ENCODE measurements at regions not wholly inside any gene's neighbourhood (a gene's known extent, or its start where the extent isn't known, plus 50 kb on each side); places are given as distances from the start of the nearest gene placed in this dataset.
"Not testable (repeated sequence)": the region's sequence is repeated elsewhere in the genome, so short reads cannot be mapped to it uniquely, and the experiment has no call there.

DNA sequence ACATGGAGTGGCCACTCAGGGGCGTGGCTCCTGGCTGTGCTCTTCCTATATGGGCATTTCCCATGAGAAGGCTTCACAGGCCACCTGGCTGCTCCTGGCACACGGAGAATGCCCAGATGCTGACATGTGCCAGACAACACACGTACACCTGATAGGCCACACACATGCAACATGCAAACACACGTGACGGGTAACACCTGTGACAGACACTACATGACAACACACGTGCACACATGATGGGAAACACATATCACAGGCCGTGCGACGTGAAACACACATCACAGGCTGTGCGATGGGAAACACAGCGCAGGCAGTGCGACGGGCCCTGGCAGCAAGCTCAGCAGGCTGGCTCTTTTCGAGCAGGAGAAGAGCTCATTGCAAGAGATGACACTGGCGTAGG is 94.3 kb upstream of the HMX1 start:
- DNase-seq, result not testable (repeated sequence)

DNA sequence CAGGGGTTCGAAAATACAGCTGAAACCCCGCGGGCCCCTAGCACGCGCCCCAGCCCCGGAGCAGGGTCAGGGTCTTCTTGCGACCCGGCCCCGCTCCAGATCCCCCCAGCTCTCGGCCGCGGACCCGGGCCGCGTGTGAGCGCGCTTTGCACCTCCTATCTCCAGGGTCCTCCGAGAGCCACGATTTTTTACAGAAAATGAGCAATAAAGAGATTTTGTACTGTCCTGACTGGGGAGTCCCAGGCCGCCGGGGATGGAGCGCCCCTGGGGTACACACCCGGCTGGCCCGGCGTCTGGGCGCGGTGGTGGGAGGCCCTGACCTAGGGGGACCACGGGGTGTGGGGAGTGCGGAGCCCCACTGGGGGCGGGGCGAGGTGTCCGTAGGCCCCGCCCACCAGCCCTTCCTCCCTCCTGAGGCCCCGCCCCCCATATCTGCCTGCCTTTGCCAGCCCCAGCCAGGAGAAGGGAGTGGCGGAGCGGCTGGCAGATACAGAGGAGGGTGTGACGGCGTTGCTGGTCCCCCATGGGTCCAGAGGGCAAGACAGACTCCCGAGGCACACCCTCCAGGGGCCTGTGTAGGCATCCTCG is 92.7 kb upstream of the HMX1 start:
- not testable (repeated sequence) for DNase-seq

DNA sequence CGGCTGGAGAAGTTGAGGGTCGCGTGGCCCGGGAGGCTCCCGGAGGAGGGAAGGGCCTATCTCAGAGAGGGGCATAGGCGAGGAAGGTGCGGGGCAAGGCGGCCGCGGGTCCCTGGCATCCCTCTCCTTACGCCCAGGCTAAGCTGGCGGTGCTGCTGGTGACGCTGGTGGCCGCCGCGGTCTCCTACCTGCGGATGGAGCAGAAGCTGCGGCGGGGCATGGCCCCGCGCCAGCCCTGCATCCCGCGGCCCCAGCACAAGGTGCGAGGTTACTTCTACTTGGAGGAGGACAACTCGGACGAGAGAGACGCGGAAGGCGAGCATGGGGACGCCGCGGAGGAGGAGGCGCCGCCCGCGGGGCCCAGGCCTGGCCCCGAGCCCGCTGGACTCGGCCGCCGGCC is 91.9 kb upstream of the HMX1 start:
- DNase-seq, result not testable (repeated sequence)

DNA sequence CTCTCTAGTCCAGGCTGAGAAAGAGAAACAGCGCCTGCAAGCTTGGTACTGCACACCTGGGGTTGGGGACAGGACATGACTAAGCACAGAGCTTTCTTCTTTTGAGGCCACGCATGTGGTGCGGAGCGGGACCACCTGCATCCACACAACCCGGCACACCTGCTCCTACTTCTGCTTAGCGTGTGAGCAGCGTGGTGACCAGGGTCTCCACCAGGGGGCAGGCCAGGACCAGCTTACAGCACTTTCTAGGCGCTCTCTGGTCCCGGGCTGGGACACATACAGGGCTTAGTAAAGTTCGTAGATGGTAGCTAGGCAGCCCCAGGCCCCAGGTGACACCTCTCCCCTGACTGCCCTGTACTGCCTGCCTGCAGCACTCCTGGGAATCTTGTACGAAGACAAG is 89.7 kb upstream of the HMX1 start:
- DNase-seq, result peak; percentile 1

DNA sequence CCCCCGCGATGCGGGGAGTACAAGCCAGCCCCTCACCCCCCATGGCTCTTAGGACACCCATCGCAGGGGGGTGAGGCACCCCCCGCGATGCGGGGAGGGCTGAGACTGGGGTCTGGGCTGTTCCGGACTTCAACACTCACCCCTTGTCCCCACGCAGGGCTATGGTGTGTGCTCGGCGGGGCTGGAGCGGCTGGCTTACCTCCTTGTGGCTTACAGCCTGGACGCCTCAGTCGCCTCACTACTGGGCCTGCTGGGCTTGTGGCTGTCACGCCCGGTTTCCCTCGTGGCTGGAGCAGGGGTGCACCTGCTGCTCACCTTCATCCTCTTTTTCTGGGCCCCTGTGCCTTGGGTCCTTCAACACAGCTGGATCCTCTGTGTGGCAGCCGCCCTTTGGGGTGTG is 87.8 kb upstream of the HMX1 start:
- DNase-seq, result not testable (repeated sequence)

DNA sequence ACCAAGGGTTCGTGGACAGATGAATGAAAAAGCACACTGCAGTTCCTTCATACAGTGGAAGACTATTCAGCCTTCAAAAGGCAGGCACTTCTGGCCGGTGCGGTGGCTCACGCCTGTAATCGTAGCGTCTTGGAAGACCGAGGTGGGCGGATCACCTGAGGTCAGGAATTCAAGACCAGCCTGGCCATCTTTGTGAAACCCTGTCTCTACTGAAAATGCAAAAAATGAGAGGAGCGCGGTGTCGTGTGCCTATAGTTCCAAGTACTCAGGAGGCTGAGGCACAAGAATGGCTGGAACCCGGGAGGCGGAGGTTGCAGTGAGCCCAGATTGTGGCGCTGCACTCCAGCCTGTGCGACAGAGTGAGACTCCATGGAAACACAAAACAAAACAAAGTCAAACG is 82.4 kb upstream of the HMX1 start:
- not testable (repeated sequence) for DNase-seq

DNA sequence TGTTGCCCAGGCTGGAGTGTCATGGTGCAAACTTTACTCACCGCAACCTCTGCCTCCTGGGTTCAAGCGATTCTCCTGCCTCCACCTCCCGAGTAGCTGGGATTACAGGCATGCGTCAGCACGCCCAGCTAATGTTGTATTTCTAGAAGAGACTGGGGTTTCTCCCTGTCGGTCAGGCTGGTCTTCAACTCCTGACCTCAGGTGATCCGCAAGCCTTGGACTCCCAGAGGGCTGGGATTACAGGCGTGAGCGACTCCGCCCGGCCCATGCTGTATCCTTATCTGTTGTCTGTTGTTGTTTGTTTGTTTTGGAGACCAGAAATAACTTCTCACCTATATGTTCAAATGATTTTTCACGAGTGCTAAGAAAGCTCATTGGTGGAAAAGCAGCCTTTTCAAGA is 81.2 kb upstream of the HMX1 start:
- not testable (repeated sequence) for DNase-seq

DNA sequence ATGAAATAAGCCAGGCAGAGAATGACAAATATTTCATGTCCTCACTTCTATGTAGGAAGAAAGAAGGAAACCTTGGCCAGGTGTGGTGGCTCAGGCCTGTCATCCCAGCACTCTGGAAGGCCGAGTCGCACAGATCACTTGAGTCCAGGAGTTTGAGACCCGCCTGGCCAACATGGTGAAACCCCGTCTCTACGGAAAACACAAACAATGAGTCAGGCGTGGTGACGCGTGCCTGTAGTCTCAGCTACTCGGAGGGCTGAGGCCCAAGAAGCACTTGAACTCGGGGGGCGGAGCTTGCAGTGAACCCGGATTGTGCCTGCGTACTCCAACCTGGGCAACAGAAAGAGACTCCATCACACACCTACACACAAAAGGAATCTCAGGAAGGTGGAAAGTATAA is 80.5 kb upstream of the HMX1 start:
- DNase-seq, result not testable (repeated sequence)

DNA sequence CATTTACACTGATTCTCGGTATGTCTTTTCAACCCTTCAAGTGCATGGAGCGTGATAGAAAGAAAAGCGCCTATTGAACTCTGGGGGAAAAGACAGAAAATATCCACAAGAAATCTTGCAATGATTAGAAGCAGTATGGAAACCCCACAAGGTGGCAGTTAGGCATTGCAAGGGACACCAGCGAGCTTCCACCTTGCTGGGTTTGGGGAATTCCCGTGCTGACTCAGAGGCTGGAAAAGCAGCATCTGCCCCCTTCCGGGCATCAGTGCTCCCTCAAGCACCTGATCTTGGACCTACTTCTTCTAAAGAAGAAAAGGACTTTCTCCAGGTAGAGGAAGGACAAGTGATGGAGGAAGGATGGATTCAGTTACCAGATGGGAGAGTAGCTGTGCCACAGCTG is 73.9 kb upstream of the HMX1 start:
- DNase-seq, result not testable (repeated sequence)

DNA sequence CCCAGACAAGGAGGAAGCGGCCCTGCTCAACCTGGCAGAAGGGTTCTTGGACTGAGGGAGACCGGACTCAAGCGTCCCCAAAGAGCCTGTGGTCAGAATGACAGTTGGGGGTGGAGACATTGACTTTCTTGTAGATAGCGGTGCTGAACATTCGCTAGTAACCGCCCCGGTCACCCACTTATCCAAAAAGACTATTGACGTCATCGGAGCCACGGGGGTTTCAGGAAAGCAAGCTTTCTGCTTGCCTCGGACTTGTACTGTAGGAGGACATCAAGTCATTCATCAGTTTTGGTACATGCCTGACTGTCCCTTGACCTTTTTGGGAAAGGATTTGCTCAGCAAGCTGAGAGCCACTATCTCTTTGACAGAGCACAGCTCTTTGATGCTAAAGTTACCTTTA is 71.7 kb upstream of the HMX1 start:
- not testable (repeated sequence) for DNase-seq

DNA sequence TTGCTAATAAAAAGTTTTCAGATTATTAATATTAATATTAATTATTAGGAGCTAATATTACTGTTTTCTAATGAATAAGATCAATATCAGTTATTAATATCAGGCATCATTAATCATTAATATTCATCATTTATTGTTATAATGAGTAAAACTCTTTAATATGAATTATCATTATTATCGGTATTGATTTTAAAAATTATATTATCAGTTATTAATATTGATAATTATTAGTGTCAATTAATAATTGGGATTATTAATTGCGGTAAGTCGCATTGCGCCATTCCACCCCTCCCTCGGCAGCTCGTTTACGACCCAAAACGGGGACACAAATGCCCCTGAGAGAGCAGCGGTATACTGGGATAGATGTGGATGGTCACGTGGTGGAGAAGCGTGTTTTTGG is 70.4 kb upstream of the HMX1 start:
- not testable (repeated sequence) for DNase-seq

DNA sequence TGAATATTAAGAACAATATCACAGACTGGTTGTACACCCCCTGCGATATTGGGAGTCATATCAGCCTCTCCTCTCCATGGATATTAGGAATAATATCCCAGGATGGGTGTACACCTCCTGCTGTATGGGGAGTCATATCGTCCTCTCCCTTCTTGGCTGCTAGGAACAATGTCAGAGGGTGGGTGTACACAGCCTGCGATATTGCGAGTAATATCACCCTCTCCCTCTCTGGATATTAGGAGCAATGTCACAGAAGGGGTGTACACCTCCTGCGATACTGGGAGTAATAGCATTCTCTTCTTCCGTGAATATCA is 69.8 kb upstream of the HMX1 start:
- DNase-seq, result not testable (repeated sequence)

DNA sequence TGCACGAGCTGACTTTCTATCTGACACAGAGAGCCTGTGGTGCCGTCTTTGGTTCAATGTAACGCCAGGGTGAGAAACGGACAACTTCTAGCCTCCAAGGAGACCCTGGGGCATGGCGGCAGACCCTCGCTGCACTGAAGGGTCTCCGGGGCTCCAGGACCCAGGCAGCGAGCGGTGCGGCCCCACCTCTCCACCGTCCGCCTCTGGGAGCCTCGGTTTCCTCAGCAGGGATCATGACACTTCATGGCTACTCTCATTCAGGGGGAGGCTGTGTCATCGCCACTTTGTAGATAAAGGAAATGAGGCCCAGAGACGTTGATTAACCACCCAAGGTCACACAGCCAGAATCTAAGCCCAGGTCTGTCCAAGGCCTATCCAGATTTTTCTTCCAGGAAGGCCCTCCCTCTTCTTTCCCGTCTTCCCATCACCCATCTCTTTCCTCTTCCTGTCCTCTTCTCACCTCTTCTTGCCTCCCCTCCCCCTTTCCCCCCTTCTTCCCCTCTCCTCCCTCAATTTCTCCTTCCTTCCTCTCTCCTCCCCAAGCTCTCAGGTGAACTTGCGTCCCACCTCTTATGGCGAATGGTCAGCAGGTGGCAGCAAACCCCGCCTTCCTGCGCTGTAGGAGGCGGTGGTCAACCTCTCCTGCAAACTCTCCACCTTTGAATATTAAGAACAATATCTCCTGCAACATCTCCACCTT is 69.3 kb upstream of the HMX1 start:
- peak; percentile 1 for DNase-seq

DNA sequence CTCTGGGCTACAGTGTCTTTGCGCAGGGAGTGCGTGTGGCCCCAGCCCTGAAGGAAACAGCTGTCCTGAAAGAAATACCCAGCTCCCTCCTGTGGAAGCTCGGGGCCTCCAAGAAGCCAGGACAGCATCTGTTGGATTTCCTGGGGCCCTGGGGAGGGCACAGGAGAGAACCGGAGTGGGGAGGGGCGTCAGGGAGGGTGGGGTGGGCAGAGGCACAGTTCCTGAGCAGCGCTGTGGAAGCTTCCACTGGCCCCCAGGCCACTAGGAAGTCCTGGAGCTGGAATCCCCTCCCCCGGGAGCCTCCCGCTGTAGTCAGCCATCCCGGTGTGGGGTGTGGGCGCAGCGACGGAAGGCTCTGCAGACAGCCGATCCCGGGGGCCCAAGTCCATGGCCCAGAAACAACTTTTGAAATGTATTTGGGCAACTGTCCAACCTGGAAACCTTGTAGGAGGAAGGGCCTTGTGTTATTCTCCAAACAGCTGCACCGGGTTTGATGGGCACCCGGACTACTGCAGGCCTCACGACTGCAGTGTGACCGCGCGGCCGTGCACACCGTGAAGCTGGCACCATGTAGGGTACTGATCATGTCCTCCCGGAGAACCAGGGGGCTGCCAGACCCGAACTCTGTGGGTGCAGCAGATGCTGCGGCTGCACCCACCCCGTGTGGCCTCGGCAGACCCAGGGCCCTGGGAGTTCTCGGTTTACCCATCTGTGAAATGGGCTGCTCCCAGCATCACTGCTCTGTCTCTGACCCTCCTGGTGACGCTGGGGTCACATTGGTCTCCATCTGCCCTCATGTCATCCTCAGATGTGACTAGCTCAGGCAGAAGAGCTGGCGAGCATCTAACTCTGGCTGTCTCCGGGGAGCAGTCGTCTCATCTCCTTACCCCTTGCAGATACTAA is 68.5 kb upstream of the HMX1 start:
- no peak for DNase-seq

DNA sequence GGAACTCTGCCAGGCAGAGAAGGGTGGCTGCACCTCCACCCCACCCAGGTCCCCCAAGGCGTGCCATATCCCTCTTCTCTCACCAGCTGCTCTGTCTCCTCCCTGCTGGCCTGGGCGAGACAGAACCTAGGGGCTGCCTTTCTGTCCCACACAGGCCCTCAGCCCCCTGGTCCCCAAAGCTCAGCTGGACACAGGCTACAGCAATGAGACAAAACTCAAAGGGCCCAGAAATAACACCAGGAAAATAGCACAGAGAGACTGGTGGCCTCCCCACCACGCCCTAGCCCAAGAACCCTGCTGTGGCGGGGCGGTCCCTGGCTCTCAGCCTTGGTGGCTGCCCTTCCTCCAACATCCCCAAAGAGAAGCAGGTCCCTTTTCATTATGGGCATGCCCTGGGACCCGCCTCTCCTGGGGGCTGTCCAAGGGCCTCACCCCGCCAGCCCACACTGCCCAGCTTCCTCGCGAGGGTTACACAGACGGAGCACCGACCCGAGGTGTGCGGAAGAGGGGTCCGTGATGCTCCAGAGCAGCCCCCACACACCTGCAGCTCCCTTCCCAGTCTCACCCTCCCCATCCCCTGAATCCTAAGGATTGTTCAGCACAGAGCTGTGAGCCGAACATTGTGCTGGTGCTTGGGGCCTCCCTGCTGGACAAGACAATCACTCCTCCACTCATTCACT is 67.7 kb upstream of the HMX1 start:
- DNase-seq, result no peak

DNA sequence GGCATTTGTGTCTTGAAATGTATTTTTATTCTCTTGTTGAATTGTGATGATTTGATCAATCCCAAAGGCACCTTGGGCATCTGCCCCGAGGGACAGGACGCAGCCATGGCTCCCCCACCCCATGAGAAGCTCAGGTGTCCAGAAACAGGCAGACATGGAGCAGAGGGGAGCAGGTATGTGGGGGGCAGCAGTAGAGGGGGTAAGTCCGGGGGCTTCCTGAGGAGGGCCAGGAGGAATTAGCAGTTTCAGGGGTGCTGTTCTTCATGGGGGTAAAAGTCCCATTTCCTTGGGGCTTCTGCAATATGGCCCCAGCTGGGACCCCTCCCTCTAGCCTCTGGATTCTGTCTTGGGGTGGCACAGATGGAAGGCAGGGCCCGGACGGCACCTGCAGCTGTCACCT is 67.0 kb upstream of the HMX1 start:
- no peak for DNase-seq

DNA sequence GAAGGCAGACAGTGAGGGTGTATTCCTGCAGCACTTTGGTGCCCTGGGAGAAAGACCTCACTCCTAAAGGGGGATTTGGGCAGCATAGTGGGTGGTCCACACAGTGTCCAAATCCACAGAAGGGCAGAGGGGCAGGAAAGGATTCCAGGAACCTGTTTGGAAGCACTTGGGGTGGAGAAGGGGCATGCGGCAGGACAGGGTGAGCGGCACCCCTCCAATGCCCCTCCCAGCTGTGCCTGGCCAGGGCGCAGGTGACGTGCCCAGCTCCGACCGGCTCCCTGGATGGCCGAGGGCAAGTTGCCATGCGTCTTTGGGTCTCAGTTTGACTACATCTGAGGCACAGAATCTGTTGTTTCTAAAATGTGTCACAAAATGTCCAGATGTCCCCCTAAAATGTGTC is 66.5 kb upstream of the HMX1 start:
- no peak for DNase-seq

DNA sequence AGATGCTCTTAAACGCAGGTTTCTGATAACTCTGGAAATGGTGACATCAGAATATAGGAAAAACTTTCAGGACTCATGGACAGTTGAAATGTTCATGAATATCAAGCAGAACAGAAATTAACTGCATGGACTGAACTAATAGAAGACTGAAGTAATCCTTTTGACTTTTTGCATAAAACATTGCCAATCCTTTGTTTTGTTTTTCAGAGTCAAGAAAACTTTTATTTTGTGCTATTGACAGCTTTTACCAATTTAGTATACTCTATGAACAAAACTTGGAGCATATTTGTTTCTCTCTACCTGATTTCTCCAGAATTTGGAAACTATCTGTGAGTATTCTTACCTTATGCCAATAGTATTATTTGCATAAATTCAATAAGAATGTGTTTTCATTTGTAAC is 61.2 kb upstream of the HMX1 start:
- no peak for DNase-seq

DNA sequence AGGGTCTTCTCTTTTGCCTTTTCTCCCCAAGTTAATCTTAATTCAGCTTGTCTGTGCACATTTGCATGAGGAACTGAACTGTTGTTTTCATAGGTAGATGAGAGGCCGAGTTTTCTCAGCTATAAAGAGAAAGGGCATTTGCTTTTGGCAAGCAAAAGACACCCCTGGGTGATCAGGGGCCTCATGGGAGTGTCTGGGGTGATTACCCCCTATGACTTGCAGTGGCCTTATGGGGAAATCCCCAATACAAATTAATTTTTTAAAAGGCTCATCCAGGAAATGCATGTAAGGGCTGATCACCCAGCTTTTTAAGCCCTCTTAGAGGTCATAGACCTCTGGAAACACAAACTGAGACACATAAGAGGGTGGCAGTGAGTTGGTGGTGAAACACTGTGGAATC is 56.4 kb upstream of the HMX1 start:
- no peak for DNase-seq

DNA sequence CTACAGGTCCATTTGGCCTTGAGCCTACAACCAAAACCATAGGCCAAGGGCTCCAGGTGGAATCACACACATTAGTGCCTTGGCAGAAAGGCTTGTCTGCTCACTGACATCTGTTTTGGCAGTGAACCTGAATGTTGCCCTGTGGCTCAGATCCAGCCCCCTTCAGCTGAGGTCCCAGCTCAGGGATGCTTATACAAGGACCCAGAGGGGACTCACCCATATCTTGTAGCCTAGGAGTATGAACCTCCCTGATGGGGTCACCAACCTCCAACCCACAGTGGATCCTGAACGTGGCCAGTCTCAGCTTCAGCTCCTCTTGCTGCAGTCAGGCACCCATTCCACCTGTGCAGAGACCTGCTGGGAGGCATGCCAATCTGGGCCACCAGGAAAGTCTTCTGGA is 50.8 kb upstream of the HMX1 start:
- no peak for DNase-seq

DNA sequence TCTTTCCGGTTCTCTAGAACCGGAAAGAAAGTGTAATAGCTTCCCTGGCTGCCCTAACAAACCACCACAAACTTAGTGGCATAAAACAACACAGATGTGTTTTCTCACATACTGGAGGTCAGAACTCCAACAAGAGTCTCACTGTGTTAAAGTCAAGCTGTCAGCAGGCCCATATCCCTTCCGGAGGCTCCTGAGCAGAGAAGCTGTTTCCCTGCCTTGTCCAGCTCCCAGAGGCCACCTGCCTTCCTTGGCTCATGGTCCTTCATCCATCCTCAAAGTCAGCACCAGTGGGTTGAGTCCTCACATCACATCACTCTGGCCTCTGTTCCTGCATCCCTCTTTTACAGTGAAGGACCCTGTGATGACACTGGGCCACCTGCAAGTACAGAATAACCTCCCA is 49.8 kb upstream of the HMX1 start:
- no peak for DNase-seq
